ENCODE measurements at regions not wholly inside any gene's neighbourhood (a gene's known extent, or its start where the extent isn't known, plus 50 kb on each side); places are given as distances from the start of the nearest gene placed in this dataset.
"Not testable (repeated sequence)": the region's sequence is repeated elsewhere in the genome, so short reads cannot be mapped to it uniquely, and the experiment has no call there.

DNA sequence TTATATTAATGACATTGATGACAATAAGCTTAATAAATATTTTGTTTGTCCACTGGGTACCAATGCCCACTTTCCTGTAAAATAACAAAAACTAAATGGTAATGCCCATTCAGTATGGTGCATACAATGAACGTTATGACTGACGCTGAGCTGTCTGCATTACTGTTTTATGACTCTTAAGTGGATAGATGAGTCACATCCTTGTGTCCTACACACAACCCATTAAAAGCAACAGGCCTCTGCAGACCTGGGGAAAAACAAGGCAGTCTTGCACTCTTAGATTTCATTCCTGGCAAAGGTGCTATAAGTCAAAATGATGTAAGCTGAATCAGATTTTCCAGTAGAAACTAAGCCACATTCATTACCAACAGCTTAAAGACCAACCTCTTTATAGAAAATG, 176.3 kb upstream of the TMEM45B start:
- peak; percentile 79 for DNase-seq

DNA sequence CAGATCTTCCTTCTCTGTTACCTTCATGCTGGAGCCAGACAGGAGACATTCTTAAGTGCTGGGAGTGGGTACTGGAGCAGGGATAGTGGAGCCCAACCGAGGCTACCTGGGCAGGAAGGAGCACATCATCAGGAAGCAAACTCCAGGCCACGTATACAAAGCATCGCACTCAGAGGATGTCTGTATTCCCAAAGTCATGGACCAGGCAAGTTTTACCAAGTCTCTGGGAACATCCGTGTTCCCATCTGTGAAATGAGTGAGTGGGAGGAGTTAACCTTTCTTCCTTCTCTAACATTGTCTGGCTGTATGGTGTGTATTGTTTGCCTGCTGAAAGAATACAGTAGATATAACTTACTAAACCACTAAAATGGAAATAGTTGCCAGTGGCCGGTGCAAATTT, 175.0 kb upstream of the TMEM45B start:
- no peak for DNase-seq

DNA sequence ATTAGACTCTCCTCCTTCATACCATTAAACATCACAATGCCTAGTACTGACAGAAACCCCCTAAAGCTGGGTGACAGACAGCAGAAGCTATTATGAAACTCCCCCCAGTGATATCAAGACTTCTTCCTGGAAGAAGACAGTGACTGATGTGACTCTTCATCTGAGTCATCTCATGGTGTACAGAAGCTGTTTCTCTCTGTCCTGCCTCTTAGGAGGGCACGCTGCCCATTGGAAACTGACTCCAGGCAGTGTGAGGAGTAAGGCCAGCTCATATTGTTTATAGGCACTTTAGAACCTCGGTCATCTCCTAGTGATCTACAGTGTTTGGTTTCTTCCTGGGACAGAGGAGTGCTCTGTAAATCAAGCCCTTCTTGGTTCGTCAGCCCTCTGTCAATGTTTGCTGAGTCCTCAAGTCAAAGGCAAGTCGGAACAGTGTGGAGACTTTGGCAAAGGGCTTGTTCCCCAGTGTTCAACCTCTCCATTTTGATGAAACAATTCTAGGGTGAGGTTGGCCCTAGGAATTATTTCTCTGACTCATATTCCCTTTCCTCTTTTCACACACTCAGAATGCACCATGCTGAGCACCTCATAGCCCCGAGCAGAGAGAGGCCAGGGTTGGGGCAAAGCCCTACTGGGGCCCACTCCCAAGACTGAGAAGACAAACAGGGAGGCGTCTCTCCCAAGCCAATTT, 172.5 kb upstream of the TMEM45B start:
- DNase-seq = peak; percentile 61

DNA sequence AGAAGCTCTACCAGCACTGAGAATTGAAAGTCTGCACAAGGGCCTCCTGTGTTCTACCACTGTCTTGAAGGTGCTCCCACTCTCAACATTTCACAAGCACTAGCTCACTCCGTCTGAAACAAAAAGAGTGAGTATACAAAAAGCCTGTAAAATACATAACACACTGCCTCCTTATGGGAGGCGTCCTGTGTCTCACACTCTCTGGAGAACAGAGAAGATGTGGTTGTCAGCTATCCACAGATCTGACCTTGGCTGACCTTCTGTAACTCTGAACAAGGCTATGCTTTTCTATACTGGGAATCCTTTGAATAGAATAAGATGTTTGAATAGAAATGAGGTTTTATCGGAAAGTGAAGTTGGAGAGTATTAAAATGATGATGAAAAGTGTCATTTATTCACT, 171.3 kb upstream of the TMEM45B start:
- DNase-seq = no peak

DNA sequence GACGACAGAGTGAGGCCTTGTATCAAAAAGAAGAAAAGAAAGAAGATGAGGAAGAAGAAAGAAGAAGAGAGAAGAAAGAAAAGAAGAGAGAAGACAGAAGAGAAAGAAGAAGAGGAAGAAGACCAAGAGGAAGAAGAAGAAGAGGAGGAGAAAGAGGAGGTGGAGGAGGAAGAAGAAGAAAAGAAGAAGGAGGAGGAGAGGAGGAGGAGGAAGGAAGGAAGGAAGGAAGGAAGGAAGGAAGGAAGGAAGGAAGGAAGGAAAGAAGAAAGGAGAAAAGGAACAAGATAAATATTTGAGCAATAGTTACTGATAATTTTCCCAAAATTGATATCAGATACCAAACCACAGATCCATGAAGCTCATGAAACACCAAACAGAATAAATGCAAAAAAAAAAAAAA, 169.7 kb upstream of the TMEM45B start:
- DNase-seq = no peak

DNA sequence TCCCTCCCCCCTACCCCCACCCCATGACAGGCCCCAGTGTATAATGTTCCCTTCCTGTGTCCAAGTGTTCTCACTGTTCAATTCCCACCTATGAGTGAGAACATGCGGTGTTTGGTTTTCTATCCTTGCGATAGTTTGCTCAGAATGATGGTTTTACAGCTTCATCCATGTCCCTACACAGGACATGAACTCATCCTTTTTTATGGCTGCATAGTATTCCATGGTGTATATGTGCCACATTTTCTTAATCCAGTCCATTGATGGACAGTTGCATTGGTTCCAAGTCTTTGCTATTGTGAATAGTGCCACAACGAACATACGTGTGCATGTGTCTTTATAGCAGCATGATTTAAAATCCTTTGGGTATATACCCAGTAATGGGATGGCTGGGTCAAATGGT, 165.6 kb upstream of the TMEM45B start:
- not testable (repeated sequence) for DNase-seq

DNA sequence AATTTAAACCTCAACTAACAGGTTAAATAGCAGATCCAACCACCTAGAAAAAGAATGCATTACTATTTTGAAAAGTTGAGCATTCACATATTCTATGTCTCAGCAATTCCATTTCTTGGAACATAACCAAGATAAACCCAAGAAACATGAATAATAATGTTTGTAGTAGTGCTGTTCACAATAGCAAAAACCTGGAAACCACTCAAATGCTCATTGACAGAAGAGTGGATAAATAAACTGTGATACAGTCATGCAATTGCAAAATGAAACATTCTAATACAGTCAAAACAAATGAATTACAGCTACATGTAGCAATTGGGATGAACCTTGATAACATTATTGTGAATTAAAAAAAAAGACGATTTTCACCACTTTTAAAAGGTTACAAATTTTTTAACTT, 162.8 kb upstream of the TMEM45B start:
- DNase-seq = no peak

DNA sequence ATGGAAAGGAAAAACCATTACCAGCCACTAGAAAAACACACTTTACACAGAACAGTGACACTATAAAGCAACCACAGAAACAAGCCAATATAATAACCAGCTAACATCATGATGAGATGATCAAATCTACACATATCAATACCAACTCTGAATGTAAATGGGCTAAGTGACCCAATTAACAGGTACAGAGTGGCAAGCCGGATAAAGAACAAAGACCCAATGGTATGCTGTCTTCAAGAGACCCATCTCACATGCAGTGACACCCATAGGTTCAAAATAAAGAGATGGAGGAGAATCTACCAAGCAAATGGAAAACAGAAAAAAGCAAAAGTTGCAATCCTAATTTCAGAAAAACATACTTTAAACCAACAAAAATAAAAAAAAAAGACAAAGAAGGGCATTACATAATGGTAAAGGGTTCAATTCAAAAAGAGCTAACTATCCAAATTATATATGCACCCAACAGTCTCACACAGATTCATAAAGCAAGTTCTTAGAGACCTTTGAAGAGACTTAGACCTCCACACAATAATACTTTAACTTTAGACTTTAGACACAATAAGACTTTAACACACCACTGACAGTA, 160.3 kb upstream of the TMEM45B start:
- no peak for DNase-seq

DNA sequence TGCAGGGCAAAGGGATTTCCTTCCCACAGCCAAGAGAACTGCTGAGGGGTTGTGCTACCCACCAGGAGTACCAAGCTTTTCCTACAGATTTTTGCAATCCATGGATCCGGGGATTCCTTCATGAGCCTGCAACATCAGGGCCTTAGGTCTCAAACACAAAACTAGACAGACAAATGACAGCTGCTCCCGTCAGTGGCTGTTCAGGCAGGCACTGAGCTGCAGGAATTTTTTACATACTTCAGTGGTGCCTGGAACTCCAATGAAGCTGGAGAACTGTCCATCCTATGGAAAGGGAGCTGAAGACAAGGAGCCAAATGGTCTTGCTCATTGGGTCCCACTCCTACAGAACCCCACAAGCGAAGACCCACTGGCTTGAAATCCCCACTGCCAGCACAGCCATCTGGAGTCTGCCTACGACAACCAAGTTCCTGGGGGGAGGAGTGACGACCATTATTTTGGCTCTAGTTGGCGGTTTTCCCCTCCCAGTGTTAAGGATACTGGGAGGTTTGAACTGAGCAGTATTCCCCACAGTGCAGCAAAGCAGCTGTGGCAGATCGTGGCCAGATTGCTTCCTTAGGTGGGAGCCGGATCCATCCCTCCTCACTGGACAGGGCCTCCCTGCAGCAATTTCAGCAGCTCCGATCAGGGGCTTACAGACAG, 157.7 kb upstream of the TMEM45B start:
- DNase-seq = no peak

DNA sequence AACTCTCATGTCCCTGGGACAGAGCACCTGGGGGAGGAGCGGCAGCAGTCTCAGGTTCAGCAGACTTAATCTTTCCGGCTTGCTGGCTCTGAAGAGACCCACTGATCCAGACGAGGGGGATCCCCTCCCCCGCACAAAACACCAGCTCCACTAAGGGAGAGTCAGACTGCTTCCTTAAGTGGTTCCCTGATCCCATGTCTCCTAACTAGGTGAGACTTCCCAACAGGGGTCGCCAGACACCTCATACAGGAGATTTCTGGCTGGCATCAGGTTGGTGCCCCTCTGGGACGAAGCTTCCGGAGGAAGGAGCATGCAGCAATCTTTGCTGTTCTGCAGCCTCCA, 157.2 kb upstream of the TMEM45B start:
- no peak for DNase-seq

DNA sequence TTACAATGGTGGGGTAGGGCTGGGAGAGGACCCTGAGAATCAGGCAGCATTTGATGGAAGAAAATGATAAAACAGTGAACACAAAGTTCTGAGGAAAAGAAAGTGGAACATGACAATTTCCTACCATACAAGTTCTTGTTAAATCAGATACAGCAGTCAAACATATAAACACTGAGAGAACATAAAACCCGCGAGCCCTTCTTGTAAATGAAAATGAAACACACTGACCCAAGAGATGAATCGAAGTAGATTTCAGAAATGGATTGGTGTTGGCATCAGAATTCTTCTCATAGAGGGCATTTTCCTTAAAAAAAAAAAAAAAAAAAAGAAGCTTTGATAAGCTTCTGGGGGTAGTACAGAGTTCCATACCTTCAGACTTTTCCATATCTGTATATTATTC, 134.7 kb upstream of the TMEM45B start:
- DNase-seq = no peak

DNA sequence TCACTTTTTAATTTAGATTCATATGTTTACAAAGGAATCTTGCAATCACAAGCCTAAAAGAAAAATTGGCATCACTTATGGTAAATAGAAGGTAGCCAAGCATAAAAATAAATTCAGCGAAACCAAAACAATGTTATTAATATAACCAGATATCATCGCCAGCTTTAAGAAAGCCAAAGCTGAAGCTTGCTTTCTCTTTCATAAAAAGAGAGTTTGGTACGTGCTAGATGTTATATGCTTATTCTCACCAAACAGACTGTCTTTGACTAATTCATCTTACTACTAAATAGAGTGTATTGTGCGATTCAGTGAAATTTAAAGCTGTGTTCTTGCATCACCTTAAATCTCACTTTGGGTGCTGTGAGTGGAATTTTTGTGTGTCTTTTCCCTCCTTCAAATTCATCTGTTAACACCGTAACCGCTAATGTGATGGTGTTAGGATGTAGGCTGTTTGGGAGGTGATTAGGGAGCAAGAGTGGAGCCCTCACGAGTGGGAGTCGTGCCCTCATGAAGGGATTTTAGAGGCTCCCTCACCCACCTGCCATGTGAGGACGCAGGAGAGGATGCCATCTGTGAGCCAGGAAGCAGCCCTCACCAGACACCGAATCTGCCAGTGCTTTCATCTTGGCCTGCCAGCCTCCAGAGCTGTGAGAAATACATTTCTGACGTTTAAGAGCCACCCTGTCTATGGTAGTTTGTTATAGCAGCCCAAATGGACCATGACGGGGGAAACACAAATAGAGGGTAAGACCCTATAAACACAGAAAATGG, 134.1 kb upstream of the TMEM45B start:
- DNase-seq = no peak

DNA sequence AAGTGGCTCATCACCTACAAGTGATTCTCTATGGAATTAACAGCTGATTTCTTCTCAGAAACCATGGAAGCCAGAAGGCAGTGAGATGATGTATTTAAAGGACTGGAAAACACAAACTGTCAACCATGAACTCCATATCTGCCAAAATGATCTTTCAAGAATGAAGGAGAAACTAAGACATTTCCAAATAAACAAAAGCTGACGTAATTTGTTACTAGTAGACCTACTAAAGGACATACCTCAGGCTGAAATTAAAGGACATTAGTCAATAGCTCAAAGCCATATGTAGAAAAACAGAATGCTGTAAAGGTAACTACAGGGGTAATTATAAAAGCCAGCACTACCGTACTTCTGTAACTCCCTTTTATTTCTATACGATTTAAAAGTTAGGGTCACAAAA, 129.4 kb upstream of the TMEM45B start:
- DNase-seq = no peak

DNA sequence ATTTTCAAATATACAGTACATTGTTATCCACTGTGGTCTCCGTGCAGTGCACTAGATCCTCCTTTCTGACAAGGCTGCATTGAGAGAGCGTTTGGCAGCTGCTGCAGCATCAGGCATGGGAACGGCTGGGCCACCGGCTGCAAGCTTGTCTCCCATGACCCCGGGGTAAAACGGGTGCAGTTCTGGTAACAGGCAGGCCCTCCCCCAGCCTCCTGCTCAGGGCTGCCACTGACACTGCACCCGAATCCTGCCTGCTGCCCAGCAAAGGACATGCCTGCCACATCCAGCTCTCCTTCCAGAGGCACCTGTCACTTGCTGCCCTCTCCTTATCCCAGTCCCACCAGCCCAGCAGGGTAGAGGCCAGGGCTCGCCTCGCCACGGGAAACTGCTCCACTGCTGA, 124.5 kb upstream of the TMEM45B start:
- DNase-seq = no peak

DNA sequence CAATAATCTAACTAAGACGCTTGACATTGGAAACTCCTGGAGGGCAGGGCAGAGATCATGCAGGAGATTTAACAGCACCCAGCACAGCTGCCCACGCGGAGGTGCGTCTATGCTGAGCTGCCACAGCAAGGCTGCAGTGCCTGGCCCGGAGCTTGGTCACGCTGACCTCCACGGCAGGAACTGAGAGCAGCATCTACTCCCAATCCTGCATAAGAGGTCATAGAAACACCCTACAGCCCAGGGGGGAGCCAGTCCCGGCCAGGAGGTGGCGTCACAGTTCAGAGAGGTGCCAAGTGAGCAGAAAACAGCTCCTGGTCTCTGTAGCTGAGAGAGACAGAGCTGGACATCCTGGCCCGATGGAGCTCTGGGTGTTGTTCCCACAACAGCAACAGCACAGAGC, 121.1 kb upstream of the TMEM45B start:
- DNase-seq = peak; percentile 14

DNA sequence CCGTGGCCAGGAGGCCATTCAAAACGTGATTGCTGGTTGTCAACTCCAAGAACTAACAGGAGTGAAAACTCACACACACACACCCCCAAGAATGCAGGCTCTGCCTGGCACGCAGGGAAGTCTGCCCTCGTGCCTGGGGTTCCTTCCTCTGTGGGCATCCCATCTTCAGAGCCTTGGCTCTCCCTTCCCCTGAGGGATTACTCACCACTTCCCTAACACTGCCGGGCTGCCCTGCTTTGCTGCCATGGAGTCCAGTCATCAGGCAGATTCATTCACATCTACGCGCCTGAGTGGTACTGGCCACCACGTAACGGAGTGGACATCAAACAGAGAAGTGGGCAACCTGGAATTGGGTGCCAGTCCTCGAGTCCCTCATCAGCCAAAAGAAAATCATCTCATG, 120.7 kb upstream of the TMEM45B start:
- DNase-seq = no peak

DNA sequence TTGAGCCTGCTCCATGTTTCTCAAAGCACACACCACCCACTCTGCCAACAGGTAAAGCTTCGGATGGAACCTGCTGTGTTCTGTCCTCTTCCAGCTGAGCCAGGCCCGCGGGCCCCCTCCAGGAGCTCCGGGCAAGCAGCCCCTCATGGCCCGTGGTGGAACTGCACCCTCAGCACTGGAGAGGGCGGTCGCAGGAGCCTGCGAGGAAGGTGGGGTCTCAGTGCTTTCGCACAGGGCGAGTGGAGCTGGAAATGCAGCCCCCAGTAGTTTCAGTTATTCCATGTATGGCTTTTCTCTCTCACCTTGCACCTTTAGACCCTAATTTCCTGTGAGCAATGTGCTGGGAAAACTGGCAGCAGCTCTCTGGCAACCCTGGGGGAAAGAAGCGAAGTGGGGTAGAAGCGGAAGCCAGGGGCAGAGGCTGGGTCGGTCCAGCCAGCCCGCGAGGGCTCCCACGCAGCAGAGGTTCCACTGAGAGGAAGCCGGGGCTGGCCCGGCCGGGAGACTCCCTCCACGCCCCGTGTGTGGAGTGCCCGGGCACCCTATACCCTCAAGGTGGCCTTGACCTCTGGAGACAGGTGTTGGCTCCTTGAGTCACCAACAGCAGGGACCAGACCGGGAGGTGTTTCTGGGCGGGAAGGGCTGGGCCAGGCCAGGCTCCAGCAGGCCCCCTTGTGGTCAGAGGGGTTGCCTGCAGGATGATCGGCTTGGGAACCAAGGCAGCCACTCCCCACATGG, 119.9 kb upstream of the TMEM45B start:
- peak; percentile 79 for DNase-seq

DNA sequence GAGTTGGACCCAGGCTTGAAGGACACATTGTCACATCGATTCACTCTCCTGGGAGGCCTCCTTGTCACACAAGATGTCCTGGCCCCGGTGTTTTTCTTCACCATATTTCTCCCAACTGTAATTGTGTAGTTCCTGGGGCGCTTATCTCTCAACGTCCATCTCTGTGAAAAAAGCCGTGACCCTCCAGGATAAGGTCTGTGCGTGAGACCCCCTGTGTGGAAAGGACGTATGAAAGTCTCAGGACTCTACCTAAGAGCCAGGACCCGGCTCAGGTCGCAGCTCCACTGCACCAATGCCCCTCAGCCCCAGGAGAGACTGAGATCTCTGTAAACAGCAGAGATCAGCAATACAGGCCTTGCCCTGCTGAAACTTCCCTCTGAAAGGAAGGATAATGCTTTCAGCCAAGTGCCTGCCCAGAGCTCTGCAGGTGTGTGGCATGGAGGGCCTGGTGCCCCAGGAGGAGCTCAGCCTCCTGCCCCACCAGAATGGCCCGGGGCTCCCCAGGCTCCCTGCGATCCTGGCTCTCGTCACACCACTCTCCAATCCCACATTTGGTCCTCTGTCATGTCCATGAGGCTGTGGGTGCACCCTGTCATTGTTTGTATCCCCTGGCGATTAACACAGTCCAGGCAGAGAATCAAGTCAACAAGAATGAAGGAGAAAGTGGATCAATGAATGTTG, 119.2 kb upstream of the TMEM45B start:
- DNase-seq = no peak

DNA sequence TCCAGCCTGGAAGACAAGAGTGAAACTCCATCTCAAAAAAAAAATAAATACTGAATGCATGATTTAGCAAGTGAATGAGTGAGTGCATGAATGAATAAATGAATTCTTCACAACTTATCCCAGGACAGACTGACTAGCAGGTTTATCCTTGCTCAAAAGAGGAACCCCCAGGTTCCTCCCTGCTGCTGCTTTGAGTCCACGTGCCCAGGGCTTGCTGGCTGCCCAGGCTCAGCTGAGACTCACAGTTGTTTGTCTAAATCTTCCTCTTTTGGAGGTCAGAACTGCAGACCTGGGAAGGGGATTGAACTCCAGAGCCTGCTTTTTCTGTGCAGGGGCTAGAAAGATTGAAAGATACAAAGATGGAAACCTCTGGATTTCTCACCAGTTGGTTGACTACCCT, 117.4 kb upstream of the TMEM45B start:
- DNase-seq = no peak

DNA sequence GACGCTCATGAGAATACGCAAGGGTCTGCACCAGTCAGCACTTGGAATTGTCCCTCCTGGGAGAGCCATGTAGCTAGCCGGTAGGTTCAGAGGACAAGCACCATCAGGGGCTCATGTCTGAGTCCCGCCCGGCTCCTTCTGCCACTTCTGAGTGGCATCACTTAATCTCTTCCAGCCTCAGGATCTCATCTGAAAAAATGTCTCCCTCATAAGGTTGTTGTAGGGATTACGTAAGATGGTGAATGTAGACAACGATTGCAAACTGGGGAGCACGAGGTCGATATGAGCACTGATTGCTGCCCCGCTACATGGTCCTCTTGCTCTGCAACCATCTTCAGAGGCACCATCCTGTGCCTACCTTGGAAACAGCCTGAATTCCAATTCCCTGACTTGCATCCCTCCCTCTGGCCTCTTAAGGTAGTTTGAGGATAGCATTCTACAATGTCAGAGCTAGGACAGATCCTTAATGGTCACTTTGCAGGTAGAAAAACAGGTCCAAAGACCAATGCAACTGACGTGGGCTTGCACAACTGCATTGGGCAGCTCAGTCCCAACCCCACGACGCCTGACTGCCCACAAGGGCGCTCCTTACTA, 115.8 kb upstream of the TMEM45B start:
- no peak for DNase-seq

DNA sequence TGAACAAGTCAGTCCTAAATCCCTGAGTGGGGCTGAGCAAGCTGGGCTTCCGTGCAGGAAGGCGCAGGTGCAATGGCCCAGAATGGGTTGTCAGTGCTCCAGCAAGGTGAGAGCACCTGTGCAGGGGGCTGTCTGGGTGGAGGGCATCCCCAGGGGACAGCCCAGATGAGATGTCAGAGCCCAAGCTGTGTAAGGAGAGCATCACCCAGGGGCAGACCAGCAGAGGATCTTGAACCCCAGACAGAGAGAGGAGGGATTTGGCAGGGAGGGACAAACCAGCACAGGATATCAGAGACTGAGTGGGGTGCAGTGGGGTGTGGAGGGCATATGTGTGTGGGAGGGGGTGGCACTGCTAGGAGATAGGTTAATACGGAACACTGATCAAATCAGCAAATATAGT, 114.9 kb upstream of the TMEM45B start:
- no peak for DNase-seq

DNA sequence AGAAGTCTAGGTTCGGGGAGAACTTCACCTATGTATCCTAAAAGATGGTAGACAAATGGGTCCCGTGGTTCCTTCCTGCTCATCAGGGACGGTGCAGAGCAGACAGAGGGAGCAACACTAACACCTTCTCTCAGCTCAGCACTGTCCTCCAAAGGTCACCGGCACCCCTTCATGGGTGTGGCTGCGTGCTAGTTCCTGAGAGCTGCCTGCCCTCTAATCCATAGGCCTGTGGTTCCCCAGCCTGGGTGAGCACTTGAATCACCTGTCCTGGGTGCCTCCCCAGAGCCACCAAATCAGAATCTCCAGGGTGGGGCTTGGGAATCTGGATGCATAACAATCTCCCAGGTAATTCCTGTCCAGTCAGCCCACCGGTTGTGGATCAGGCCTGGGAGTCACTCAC, 113.9 kb upstream of the TMEM45B start:
- no peak for DNase-seq

All from stimulated activated CD4-positive, alpha-beta T cell treated with anti-CD3 and anti-CD28 coated beads, Interleukin-1b, Interleukin-23, amount 100 ng/mL, for 48 hours (primary cell).